ENCODE measurements at regions not wholly inside any gene's neighbourhood (a gene's known extent, or its start where the extent isn't known, plus 50 kb on each side); places are given as distances from the start of the nearest gene placed in this dataset.

DNA sequence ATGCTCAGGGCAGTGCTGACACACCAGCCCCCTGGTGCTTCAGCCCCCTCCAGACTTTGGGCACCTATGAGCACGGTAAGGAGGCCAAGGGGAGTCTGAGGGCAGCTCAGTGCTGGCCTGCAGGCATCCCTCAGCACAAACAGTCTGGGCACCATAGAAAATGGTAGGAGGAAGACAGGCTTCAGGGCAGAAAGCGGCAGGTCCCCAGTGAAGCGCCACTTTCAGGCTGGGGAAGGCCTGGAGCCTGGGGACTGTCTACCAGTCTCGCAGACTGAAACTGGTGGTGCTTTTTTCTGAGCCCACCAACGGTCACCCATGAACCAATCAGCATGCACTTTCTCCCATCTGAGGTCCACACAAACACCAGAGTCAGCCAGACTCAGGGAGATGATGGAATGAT, 1074.7 kb downstream of the PCDH18 start:
- Histone ChIP-seq H3K27ac (ENCODE audit: extremely low read depth, low read depth, low read length) (no peak overlapping the region), H3K9me3 (ENCODE audit: control insufficient read depth, insufficient read depth, low read depth, low read length) (no peaks in the 10 kb centered on the region), H3K36me3 (ENCODE audit: control insufficient read depth in 2 of 2, insufficient read depth in 1 of 2, low read length in 2 of 2) (no peaks in the 10 kb centered on the region), H3K4me3 (ENCODE audit: low read depth, low read length) (no peak overlapping the region), H3K4me1 (ENCODE audit: control insufficient read depth, insufficient read depth, low read length) (no peaks in the 10 kb centered on the region)
- CTCF ChIA-PET = interaction anchor here (0.6 kb wide), 1 partner anchor 7 kb away, joined by 3 read pairs; no protein-coding TSS in a partner anchor
- TF ChIP-seq ZNF394 (tag by site-specific recombination; IDR thresholded peaks at IDR 0.05; ENCODE audit: borderline replicate concordance) = no peak
- TF ChIP-seq ZNF23 (tag by site-specific recombination; IDR thresholded peaks at IDR 0.05; ENCODE audit: borderline replicate concordance) = no peak
- TF ChIP-seq ZNF311 (tag by site-specific recombination; IDR thresholded peaks at IDR 0.05; ENCODE audit: borderline replicate concordance) = no peak
- TF ChIP-seq, protein P1, sequence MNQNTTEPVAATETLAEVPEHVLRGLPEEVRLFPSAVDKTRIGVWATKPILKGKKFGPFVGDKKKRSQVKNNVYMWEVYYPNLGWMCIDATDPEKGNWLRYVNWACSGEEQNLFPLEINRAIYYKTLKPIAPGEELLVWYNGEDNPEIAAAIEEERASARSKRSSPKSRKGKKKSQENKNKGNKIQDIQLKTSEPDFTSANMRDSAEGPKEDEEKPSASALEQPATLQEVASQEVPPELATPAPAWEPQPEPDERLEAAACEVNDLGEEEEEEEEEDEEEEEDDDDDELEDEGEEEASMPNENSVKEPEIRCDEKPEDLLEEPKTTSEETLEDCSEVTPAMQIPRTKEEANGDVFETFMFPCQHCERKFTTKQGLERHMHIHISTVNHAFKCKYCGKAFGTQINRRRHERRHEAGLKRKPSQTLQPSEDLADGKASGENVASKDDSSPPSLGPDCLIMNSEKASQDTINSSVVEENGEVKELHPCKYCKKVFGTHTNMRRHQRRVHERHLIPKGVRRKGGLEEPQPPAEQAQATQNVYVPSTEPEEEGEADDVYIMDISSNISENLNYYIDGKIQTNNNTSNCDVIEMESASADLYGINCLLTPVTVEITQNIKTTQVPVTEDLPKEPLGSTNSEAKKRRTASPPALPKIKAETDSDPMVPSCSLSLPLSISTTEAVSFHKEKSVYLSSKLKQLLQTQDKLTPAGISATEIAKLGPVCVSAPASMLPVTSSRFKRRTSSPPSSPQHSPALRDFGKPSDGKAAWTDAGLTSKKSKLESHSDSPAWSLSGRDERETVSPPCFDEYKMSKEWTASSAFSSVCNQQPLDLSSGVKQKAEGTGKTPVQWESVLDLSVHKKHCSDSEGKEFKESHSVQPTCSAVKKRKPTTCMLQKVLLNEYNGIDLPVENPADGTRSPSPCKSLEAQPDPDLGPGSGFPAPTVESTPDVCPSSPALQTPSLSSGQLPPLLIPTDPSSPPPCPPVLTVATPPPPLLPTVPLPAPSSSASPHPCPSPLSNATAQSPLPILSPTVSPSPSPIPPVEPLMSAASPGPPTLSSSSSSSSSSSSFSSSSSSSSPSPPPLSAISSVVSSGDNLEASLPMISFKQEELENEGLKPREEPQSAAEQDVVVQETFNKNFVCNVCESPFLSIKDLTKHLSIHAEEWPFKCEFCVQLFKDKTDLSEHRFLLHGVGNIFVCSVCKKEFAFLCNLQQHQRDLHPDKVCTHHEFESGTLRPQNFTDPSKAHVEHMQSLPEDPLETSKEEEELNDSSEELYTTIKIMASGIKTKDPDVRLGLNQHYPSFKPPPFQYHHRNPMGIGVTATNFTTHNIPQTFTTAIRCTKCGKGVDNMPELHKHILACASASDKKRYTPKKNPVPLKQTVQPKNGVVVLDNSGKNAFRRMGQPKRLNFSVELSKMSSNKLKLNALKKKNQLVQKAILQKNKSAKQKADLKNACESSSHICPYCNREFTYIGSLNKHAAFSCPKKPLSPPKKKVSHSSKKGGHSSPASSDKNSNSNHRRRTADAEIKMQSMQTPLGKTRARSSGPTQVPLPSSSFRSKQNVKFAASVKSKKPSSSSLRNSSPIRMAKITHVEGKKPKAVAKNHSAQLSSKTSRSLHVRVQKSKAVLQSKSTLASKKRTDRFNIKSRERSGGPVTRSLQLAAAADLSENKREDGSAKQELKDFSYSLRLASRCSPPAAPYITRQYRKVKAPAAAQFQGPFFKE (tag by site-specific recombination; IDR thresholded peaks at IDR 0.05; ENCODE audit: borderline replicate concordance) = no peak
- no peak for TF ChIP-seq ZBTB48 (tag by site-specific recombination; IDR thresholded peaks at IDR 0.05)
- TF ChIP-seq ZNF777 (tag by site-specific recombination; IDR thresholded peaks at IDR 0.05; ENCODE audit: borderline replicate concordance) = no peak
- TF ChIP-seq ZNF184 (tag by site-specific recombination; IDR thresholded peaks at IDR 0.05) = no peak
- TF ChIP-seq ZNF292 (tag by site-specific recombination; IDR thresholded peaks at IDR 0.05; ENCODE audit: borderline replicate concordance, low read depth) = no peak
- TF ChIP-seq, protein P2, sequence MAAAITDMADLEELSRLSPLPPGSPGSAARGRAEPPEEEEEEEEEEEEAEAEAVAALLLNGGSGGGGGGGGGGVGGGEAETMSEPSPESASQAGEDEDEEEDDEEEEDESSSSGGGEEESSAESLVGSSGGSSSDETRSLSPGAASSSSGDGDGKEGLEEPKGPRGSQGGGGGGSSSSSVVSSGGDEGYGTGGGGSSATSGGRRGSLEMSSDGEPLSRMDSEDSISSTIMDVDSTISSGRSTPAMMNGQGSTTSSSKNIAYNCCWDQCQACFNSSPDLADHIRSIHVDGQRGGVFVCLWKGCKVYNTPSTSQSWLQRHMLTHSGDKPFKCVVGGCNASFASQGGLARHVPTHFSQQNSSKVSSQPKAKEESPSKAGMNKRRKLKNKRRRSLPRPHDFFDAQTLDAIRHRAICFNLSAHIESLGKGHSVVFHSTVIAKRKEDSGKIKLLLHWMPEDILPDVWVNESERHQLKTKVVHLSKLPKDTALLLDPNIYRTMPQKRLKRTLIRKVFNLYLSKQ (tag by site-specific recombination; IDR thresholded peaks at IDR 0.05; ENCODE audit: borderline replicate concordance) = no peak
- no peak for TF ChIP-seq ZNF585B (tag by site-specific recombination; IDR thresholded peaks at IDR 0.05)
- no peak for TF ChIP-seq ZNF248 (tag by site-specific recombination; IDR thresholded peaks at IDR 0.05)
- no peak for TF ChIP-seq SCRT1 (tag by site-specific recombination; IDR thresholded peaks at IDR 0.05; ENCODE audit: borderline replicate concordance)
- TF ChIP-seq, protein P3, sequence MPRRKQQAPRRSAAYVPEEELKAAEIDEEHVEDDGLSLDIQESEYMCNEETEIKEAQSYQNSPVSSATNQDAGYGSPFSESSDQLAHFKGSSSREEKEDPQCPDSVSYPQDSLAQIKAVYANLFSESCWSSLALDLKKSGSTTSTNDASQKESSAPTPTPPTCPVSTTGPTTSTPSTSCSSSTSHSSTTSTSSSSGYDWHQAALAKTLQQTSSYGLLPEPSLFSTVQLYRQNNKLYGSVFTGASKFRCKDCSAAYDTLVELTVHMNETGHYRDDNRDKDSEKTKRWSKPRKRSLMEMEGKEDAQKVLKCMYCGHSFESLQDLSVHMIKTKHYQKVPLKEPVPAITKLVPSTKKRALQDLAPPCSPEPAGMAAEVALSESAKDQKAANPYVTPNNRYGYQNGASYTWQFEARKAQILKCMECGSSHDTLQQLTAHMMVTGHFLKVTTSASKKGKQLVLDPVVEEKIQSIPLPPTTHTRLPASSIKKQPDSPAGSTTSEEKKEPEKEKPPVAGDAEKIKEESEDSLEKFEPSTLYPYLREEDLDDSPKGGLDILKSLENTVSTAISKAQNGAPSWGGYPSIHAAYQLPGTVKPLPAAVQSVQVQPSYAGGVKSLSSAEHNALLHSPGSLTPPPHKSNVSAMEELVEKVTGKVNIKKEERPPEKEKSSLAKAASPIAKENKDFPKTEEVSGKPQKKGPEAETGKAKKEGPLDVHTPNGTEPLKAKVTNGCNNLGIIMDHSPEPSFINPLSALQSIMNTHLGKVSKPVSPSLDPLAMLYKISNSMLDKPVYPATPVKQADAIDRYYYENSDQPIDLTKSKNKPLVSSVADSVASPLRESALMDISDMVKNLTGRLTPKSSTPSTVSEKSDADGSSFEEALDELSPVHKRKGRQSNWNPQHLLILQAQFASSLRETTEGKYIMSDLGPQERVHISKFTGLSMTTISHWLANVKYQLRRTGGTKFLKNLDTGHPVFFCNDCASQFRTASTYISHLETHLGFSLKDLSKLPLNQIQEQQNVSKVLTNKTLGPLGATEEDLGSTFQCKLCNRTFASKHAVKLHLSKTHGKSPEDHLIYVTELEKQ (tag by site-specific recombination; IDR thresholded peaks at IDR 0.05; ENCODE audit: borderline replicate concordance) = no peak
- TF ChIP-seq ZNF19 (tag by site-specific recombination; IDR thresholded peaks at IDR 0.05; ENCODE audit: low read depth) = no peak
- no peak for TF ChIP-seq ZNF792 (tag by site-specific recombination; IDR thresholded peaks at IDR 0.05)
- TF ChIP-seq ZNF175 (tag by site-specific recombination; IDR thresholded peaks at IDR 0.05) = no peak
- TF ChIP-seq ZNF114 (tag by site-specific recombination; IDR thresholded peaks at IDR 0.05) = no peak
- TF ChIP-seq, protein P4, sequence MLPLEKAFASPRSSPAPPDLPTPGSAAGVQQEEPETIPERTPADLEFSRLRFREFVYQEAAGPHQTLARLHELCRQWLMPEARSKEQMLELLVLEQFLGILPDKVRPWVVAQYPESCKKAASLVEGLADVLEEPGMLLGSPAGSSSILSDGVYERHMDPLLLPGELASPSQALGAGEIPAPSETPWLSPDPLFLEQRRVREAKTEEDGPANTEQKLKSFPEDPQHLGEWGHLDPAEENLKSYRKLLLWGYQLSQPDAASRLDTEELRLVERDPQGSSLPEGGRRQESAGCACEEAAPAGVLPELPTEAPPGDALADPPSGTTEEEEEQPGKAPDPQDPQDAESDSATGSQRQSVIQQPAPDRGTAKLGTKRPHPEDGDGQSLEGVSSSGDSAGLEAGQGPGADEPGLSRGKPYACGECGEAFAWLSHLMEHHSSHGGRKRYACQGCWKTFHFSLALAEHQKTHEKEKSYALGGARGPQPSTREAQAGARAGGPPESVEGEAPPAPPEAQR (tag by site-specific recombination; IDR thresholded peaks at IDR 0.05) = no peak
- TF ChIP-seq IKZF3 (tag by site-specific recombination; IDR thresholded peaks at IDR 0.05) = no peak
- TF ChIP-seq SP2 (tag by site-specific recombination; IDR thresholded peaks at IDR 0.05) = no peak
- POLR2A ChIA-PET = no interaction called here
